Activated effector memory CD4-positive, alpha-beta T cell treated with Interleukin-2 at 50 U/mL for 16 hours (primary cell): ENCODE measurements at regions not wholly inside any gene's neighbourhood (a gene's known extent, or its start where the extent isn't known, plus 50 kb on each side); places are given as distances from the start of the nearest gene placed in this dataset.

Source experiments
- DNase-seq: peaks from one replicate; pipeline ENCODE4 v3.0.0-alpha.2; 2020

- no peak for DNase-seq
These were observed 851.4 kb downstream of the BCL11A start for GRCh38 chr2:59702026-59702425.

GRCh38 chr2:59701271-59701994, 852.0 kb downstream of the BCL11A start:
- DNase-seq: no peak

- DNase-seq: no peak
These were observed 859.3 kb downstream of the BCL11A start for GRCh38 chr2:59694176-59694575.

- DNase-seq: no peak
These were observed 860.1 kb downstream of the BCL11A start for GRCh38 chr2:59693231-59693959.

- no peak for DNase-seq
These were observed 861.8 kb downstream of the BCL11A start for GRCh38 chr2:59691518-59692190.

GRCh38 chr2:59690849-59691248, 862.6 kb downstream of the BCL11A start:
- DNase-seq: no peak

- no peak for DNase-seq
These were observed 868.7 kb downstream of the BCL11A start for GRCh38 chr2:59684771-59685166.

GRCh38 chr2:59684116-59684770, 869.2 kb downstream of the BCL11A start:
- no peak for DNase-seq

- no peak for DNase-seq
These were observed 872.6 kb downstream of the BCL11A start for GRCh38 chr2:59680863-59681262.

GRCh38 chr2:59677158-59677557, 876.3 kb downstream of the BCL11A start:
- DNase-seq: no peak

GRCh38 chr2:59674100-59674499, 879.4 kb downstream of the BCL11A start:
- DNase-seq: no peak

- DNase-seq: no peak
These were observed 888.4 kb downstream of the BCL11A start for GRCh38 chr2:59665021-59665420.

- no peak for DNase-seq
These were observed 891.2 kb downstream of the BCL11A start for GRCh38 chr2:59662127-59662861.

GRCh38 chr2:59660262-59660661, 893.2 kb downstream of the BCL11A start:
- DNase-seq: no peak

GRCh38 chr2:59658906-59659635, 894.4 kb downstream of the BCL11A start:
- no peak for DNase-seq

- DNase-seq: no peak
These were observed 897.6 kb downstream of the BCL11A start for GRCh38 chr2:59655809-59656208.

GRCh38 chr2:59654710-59655109, 898.7 kb downstream of the BCL11A start:
- DNase-seq: no peak

- DNase-seq: no peak
These were observed 900.3 kb downstream of the BCL11A start for GRCh38 chr2:59653164-59653563.

- DNase-seq: no peak
These were observed 922.7 kb downstream of the BCL11A start for GRCh38 chr2:59630789-59631188.

- DNase-seq: no peak
These were observed 925.9 kb downstream of the BCL11A start for GRCh38 chr2:59627599-59627998.

GRCh38 chr2:59622599-59623308, 930.7 kb downstream of the BCL11A start:
- no peak for DNase-seq
